NCI-H2196 (cell line): ENCODE measurements at regions not wholly inside any gene's neighbourhood (a gene's known extent, or its start where the extent isn't known, plus 50 kb on each side); places are given as distances from the start of the nearest gene placed in this dataset.

Source experiments
- DNase-seq: peaks from one replicate; lab custom pipeline; 2025; ENCODE audit not compliant: unreplicated experiment; lab: John Stamatoyannopoulos, UW

GRCh38 chr2:4674007-4674406 lies 970.6 kb downstream of the DCDC2C start:
- DNase-seq: no peak

- no peak for DNase-seq
These were observed 971.9 kb downstream of the DCDC2C start for GRCh38 chr2:4675295-4675694.

DNA sequence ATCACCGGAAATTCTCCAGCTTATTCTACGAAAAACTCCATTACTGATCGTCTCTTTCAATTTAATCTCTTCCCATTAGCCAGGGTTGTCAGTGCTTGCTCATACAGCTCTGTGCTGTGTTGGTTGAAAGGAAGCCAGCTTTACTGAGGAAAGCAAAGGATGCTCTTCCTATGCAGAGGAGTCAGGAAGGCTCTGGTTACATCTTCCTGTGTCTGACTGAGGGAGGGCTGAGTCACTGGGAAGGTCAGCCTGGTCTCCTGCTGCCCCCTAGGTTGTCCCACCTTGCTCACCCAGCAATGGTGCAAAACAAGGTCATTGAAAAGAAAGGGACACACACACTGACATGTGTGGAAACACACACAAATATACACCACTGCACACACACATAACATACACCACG lies 975.6 kb downstream of the DCDC2C start:
- no peak for DNase-seq

GRCh38 chr2:4679391-4679790 lies 976.0 kb downstream of the DCDC2C start:
- no peak for DNase-seq

GRCh38 chr2:4684921-4685320 lies 981.5 kb downstream of the DCDC2C start:
- no peak for DNase-seq

DNA sequence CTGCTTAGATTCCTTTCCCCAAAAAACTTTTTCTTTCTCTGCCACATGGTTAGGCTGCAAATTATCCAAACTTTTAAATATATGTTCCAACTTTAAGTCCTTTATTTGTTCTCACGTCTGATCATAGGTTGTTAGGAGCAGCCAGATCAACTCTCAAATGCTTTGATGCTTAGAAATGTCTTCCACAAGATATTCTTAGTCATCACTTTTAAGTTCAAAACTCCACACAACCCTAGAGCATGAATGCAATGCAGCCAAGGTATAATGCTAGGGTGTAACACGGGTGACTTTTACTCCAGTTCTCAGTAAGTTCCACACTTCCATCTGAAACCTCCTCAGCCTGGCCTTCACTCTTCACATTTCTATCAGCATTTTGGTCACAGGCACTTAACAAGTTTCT lies 987.5 kb downstream of the DCDC2C start:
- no peak for DNase-seq

DNA sequence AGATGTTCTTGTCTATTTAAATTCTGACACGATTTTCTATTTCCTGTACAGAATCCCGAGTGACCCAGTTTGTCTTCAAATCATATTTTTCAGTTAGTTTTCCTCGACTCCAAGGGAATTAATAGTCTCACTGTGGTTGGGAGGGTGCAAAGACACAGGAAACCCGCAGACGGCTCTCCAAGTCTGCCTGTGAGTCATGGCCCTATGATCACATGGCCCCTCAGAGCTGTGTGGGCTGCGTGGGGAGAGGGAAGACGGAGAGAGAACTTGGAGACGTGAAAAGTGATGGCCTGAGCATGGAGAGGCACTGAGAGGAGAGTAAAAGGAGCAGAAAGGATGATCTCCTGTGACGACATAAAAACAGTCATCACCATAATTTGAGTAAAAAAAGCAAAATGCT lies 989.9 kb downstream of the DCDC2C start:
- no peak for DNase-seq

- no peak for DNase-seq
These were observed 992.0 kb downstream of the DCDC2C start for GRCh38 chr2:4695281-4695861.

GRCh38 chr2:4715065-4715464 lies 977.1 kb upstream of the SOX11 start:
- no peak for DNase-seq

DNA sequence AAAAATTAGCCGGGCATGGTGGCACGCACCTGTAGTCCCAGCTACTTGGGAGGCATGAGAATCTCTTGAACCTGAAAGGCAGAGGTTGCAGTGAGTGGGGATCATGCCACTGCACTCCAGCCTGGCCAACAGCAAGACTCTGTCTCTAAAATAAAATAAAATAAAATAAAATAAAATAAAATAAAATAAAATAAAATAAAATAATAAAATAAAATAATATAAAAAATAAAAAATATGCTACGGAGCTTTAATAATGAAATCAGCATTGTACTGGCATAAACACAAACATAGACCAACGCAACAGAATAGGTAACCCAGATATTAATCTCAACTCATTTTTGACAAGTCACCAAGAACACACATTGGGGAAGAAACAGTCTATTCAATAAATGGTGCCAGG lies 973.4 kb upstream of the SOX11 start:
- DNase-seq: no peak

DNA sequence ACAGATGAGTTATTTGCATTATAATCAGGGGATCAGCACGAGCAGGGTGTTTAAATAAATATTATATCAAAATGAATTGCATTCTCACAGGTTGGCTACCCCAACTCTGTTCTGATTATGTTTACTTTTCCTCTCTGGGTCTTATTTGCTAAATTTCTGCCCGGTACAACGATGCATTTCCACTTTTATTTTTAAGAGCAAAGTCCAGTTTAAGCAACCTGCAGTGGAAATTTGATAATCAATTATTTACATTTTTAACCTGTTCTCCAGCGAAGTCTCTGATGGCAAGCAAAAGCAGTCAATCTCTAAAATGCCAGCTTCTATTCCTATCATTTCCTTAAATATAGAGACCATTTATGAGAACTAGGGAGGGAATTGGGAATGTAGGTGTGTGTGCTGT lies 966.6 kb upstream of the SOX11 start:
- no peak for DNase-seq

GRCh38 chr2:4732560-4732959 lies 959.6 kb upstream of the SOX11 start:
- DNase-seq: no peak

- no peak for DNase-seq
These were observed 946.9 kb upstream of the SOX11 start for GRCh38 chr2:4745056-4745991.

DNA sequence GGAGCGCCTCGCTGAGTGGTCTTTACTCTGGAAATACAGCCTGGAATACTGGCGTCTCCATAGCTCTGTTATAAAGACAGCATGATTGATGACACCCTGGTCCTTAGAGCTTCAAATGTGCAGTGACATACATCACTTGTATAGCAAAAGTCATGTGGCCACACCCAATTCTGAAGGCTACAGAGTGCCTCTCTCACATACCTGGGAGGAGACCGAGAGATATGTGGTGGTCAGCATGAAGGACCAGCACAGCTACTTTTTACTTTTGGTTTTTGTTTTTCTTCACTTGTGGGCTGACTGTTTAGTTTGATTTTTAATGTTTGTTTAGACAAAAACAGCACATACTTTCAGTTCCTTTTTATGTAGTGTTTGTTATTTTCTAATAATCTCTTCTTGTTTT lies 938.5 kb upstream of the SOX11 start:
- no peak for DNase-seq

- DNase-seq: peak; percentile 16
These were observed 929.2 kb upstream of the SOX11 start for GRCh38 chr2:4762951-4763376.

DNA sequence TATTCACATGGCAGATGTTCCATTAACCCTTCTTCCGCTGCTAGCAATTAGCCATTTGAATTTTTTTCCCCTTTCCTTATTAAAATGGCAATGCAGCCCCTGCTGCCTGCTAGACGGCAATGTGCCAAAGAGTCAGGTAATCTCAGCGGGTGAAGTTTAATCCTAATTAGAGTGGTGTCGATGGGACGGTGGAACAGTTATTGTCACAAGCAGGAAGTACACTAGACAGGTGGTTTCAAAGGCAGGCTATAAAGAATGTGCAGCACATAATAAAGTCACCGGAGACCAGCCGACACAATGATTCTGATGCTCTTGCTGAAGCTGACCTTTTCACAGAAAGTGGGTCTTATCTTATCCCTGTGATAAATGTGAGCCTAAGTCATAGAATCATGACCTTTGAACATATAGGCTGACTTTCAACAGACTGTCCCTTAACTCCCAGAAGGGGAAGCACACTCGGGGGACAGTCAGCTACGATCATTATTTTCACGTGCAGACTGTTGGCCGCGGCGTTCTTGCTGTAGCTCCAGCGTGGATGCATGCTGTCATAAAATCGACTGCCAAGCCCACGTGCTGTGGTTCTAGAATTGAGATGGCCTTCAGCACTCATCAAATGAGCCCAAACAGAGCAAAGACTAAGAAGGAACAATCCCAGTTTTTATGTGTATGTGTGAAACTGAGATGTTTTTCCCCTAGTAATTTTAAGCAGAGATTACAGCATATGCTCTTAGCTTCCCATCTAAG lies 926.2 kb upstream of the SOX11 start:
- no peak for DNase-seq

DNA sequence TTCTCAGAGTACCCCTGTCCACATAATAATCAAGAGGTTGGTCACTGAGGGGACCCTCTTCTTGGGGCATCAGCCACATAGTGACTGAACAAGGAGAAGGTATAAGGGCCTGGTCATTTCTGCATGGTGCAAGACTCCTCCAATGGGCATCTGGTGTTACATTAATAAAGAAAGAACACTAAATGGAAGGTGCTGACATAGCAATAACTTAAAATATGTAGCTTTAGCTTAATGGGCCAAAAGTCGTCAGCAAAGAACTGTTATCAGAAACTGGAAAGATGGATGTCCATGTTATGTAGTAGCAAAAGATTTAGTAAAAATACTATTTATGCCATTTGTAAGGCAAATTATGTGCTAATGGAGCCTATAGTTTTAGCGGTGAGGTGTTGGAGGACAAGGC lies 916.5 kb upstream of the SOX11 start:
- DNase-seq: no peak

DNA sequence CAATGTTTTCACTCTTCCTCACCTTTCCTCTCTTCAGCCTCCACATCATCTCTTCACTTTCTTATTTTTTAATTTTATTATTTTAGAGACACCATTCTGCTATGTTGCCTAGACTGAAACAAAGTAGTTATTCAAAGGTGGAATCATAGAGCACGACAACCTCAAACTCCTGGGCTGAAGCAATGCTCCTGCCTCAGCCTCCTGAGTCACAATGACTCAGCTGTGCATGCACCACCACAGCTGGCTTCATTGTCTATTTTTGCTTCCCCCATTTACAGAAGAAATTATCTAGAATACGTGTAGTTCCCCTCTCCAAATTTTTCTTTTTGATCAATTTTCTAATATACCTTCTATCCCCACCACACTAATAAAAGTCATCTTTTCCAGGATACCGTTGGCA lies 911.5 kb upstream of the SOX11 start:
- no peak for DNase-seq

- DNase-seq: no peak
These were observed 909.5 kb upstream of the SOX11 start for GRCh38 chr2:4782647-4783046.

DNA sequence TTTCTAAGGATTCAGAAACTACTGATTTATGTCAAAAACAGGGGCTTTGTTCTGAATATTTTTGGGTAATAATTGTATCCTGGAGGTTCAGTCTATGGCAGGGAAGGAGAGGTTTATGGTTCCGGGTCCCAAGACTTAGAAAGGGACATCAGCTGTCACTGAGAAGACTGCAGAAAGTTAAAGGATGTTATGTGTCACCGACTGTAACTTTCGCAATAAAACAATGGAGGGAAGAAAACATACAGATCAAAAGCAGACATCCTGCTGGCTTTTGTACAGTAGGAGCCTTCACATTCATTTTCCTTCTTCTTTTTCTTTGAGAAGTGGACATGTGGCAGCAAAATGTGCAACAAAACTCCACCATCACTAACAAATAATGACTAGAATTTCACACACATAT lies 900.7 kb upstream of the SOX11 start:
- no peak for DNase-seq

GRCh38 chr2:4792126-4792525 lies 900.1 kb upstream of the SOX11 start:
- DNase-seq: no peak

DNA sequence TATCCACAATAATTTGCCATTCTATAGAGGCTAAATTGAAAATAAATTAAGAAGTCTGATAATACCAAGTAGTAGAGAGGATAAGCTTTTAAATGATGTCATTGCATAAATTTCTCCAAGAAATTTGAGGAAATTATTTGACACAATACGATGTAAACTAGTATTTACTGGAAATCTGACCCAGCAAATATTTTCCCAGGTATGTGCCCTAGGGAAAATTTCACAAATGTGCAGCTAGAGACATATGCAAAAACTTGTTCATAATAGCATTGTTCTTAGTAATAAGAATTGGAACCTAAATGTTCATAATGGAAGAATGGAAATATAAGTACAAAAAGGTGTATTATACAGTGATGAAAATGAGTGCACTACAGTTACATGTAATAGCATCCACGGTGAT lies 888.8 kb upstream of the SOX11 start:
- no peak for DNase-seq
